ENCODE measurements at regions not wholly inside any gene's neighbourhood (a gene's known extent, or its start where the extent isn't known, plus 50 kb on each side); places are given as distances from the start of the nearest gene placed in this dataset.

DNA sequence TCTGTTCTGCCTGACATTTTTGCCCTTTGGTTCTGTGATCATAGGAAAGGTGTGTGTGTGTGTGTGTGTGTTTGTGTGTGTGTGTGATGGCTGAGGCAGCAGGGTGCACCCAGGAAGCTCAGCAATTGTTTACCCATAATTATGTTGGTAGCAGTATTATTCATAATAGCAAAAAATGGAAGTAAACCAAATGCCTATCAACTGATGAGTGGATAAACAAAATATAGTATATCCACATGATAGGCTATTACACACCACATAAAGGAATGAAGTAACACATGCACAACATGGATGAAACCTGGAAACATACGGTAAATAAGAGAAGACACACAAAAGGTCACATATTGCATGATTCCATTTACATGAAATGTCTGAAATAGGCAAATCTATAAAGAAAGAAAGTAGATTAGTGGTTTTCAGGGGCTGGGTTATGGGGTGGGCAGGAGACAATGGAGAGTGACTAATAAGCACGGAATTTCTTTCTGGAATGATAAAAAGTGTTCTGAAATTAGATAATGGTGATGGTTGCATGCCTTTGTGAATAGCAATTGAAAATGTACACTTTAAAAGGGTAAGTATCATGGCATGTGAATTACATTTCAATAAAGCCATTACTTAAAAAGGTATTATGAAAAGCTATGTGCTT lies 167.2 kb downstream of the POLR2M start:
- TF ChIP-seq EP300 (IDR thresholded peaks at IDR 0.05; ENCODE audit: borderline replicate concordance) (no peak), TAF1 (IDR thresholded peaks at IDR 0.05; ENCODE audit: low read depth) (no peak), MAX (IDR thresholded peaks at IDR 0.05) (no peak), YY1 (IDR thresholded peaks at IDR 0.05; ENCODE audit: low read depth) (no peak), REST (IDR thresholded peaks at IDR 0.05; ENCODE audit: low read depth) (no peak), CEBPB (IDR thresholded peaks at IDR 0.05) (no peak), NFIC (IDR thresholded peaks at IDR 0.05) (no peak)

Measured in Ishikawa (cell line).